ENCODE measurements at regions not wholly inside any gene's neighbourhood (a gene's known extent, or its start where the extent isn't known, plus 50 kb on each side); places are given as distances from the start of the nearest gene placed in this dataset.

- no peak for TF ChIP-seq POLR2AphosphoS5 (IDR thresholded peaks at IDR 0.05; ENCODE audit: low read depth, low read length)
- no peak for TF ChIP-seq POLR2A (IDR thresholded peaks at IDR 0.05; ENCODE audit: low read depth, low read length)
- no peak for TF ChIP-seq TAF1 (IDR thresholded peaks at IDR 0.05; ENCODE audit: borderline replicate concordance, low read depth, low read length)
Measured at GRCh38 chr4:162657966-162658365, 494.2 kb upstream of the FSTL5 start.
